Ramos (cell line): ENCODE measurements at regions not wholly inside any gene's neighbourhood (a gene's known extent, or its start where the extent isn't known, plus 50 kb on each side); places are given as distances from the start of the nearest gene placed in this dataset.

ENCODE experiments used
- in situ Hi-C: fragments of 300-500 bp; cut with MboI; formaldehyde crosslinking; loops from one replicate; pipeline ENCODE4 v1.14.3; 2022; ENCODE audit warnings: low sequenced_read_pairs; ENCODE audit not compliant: unreplicated experiment

DNA sequence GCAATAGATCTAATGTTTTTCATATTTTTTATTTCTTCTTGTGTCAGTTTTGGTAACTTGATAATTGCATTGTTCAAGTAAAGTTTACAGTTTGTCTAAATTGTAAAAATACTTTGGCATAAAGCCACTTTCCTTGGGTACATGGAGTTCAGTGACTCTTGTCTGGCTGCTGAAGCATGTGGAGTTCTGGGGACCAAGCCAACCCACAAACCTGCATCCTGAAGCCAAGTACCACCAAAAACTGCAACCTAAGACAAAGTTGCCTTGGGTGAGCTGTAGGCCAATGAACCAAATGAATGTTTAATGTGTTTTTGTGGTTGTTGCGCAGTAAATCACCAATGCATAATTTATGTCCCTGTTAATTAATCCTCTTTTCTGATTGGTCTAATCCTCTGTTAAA, 872.6 kb downstream of the BCL11A start:
- in situ Hi-C loops, result no loop called here

DNA sequence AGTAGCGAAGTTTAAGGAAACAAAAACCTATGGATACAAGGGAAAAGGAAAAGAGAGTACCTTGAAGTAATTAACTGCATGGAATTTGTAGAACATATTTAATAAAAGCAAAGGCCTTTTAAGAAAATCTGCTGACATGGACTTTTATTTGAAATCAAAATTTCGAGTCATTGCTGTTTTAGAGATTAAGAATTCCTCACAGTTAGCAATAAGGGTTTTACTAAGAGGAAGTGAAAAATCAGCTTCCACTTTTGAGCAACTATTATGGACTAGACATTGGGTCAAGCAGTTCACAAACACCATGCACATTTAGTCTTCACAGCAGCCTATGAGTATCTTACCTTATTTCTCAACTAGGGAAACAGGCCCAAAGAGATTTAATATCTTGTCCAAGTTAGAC, 876.3 kb downstream of the BCL11A start:
- in situ Hi-C loops, result no loop called here

DNA sequence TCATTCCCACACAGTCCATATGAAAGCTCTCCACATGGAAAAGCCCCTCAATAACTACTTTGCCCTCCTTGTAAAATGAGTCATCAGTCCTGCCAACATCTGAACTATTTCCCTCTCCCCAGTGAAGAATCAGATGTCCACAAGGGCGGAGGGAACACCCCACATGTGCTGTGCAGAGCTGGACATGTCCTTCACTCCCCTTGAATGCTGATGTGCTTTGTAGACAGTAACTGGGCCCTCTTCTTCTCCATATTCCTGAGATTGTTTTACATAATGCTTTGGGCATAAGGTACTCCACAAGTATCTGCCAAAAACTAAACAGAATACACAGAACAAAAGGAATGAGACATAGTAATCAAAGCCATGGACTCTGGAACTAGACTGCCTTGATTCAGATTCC, 879.4 kb downstream of the BCL11A start:
- in situ Hi-C loops, result no loop called here

DNA sequence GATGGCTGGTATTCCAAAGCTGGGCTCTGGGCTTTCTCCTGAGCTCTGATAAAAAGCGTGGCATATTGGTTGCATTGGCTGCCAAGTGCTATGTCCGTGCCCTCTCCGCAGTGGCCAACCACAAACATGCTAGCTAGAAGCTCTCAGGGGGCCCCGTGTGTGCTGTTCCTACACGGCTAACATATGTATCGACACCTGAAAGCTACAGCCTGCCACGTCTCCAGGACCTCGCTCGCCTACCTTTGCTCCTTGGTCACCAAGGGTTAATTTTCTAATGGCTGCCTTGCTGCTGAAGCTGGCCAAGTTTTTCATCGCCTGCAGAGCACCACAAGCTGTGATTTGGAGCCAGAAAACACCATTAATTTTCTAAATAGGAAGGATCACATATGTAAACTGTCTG, 888.4 kb downstream of the BCL11A start:
- in situ Hi-C loops, result no loop called here

DNA sequence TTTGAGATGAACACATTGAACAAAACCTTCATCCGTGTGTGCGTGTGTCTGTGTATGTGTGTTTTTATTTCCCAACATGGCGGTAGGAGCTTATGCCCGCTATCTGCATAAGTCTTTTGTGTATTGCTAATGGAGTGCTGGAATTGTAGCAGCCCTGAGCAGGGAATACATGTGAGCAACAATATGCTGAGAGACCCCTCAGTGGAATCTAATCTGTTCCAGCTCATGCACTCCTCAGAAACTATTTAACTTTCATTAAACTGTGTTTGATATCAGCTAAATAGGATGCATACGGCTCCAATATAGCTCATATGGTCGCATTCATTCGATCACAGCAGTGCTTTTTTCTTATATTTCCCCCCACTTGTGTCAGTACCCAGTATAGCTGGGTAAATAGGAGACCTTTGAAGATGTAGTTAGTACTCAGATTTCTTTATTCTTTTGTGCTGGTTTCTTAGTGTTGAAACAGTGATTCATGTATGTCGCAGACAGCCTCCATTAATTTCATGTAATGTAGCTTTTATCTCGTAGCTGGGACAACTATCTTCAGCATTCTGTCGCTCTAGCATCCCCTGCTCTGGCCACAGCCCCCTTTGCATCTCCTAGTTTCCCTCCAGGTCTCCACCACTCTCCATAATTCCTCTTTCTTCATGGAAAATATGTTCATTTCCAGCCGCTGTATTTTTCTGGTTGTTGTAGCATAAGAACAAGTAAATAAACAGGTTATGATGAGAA, 891.2 kb downstream of the BCL11A start:
- in situ Hi-C loops, result no loop called here

DNA sequence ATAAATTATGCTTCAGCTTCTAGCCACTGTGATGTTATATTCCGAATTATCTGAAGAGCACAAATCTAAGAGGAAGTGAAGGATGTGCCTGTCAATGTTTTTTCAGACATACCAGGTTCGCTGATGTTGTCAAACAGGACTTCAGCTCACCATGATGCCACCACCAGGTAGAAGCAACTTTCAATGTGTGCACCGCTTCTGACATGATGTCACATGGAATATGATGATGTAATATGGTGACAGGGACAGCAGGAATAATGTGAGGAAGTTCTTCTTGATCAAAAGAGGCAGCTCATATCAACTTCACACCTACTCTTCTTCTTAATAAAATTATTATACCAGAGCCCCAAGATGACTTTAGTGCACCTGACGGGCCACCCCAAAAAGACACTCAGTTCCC, 893.2 kb downstream of the BCL11A start:
- in situ Hi-C loops, result no loop called here

DNA sequence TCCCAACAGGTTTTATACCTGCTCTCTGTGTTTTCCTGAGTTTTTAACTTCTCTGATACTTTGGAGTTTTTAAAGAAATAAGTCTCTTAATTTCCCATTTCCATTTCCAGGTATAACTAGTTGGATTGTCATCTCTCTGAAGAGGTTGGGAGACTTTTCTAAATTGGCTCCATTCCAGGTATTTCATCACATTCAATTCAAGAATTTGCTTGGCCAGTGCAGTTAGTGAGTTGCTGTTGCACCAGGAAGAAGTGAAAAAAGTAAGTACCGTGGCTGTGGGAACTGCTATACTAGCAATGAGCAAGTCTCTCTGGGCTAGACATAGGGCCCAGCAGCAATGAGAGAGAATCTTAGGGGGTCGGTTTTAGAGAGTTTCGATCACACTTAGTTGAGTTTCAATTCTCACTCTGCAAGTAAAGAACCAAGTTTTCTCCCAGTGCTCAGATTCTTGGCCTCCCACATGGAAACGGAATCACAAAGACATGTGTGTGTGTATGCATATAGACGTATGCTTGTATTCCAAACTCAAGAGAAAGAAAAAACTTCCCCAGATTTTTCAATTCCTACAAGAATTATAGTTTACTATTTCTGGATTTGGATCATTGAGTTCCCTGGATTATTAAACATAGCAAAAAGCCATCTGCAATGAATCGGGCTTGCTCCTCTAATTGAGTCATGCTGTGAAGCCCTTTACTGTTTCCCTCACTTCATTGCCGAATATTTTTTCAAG, 894.4 kb downstream of the BCL11A start:
- in situ Hi-C loops, result no loop called here

DNA sequence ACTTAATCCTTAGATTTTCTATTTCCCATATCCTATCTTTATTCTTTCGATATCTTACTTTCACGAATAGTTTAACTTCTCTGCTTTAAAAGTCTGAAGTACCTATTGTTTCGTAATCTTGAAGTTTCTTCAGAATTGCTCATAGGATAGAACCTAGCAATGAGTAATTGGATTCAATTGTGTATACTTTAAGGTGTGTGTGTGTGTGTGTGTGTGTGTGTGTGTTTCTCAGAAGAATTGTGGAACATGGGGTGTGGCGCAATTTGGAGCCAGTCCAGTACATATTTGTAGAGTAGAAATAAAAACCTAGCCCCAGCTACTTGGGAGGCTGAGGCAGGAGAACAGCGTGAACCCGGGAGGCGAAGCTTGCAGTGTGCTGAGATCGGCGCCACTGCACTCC, 897.6 kb downstream of the BCL11A start:
- in situ Hi-C loops, result no loop called here

DNA sequence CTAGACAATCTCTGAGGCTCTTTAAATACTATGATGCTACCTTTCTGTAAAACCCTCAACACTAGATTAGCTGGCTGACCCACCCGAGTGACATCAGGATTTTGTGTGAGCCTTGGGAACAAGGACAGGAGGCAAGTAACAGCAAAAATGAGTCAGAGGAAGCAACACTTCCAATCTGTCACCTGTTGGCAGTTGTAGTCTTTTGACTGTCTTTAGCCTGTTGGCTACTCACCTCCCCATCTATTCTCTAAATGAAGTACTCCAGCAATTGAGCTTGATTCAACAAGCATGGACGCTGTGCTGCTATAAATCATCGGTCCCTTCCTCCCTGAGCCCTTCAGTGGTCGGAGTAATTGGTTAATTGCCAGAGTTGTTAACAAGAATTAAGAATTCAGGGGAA, 898.7 kb downstream of the BCL11A start:
- in situ Hi-C loops, result no loop called here

DNA sequence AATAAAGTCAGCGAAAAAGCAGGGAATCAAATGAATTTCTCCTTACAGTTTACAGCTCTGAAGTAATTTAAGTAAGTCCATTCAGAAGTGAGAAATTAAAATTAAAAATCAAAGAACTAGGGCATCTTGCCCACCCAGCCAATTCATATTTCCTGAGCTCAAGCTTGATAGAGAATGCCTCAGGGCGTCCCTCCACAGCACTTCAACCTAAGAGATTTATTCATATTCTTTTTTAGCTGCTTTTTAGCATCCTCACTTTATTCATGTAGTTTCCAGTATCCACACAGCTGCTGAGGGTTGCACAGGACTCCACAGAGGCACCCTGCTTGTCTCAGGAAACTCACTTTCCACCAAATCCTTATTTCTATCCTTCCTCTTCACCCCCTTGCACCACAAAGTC, 900.3 kb downstream of the BCL11A start:
- in situ Hi-C loops, result no loop called here

DNA sequence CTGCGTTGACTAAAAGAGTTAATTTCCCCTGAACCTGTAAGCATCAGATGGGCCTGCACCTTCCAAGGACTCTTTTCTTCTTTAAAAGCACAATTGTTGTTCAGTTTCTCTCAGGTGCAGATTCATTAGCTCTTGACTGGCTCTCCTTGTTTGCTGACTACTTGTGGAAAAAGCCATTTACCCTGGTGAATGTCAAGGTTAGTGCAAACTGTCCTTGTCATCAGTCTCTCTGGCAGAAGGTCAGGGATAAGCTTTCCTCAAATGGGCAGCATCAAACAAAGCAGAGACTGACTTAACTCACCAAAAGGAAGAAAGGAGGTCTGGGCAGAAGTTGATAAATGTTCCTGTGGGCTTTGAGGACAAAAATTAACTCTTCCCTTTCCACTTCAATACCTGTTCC, 922.7 kb downstream of the BCL11A start:
- in situ Hi-C loops, result no loop called here

DNA sequence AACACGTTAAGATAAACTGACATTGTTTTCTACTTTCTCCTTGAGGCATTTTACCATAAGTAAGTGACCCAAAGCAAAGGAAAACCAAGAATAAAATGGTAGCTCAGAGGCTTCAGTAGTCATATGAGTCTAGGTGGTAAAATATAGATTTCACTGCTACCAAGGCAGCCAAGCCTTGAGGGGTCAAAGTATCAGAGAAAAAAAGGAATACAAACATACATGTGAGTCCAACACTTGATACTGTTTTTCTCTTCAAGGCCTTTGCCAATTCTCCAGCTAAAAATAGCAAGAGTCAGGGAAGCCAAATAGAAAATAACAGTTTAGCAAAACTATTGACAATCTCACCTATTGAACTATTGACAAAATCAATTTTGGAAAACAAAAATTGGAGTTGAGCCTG, 925.9 kb downstream of the BCL11A start:
- in situ Hi-C loops, result no loop called here

DNA sequence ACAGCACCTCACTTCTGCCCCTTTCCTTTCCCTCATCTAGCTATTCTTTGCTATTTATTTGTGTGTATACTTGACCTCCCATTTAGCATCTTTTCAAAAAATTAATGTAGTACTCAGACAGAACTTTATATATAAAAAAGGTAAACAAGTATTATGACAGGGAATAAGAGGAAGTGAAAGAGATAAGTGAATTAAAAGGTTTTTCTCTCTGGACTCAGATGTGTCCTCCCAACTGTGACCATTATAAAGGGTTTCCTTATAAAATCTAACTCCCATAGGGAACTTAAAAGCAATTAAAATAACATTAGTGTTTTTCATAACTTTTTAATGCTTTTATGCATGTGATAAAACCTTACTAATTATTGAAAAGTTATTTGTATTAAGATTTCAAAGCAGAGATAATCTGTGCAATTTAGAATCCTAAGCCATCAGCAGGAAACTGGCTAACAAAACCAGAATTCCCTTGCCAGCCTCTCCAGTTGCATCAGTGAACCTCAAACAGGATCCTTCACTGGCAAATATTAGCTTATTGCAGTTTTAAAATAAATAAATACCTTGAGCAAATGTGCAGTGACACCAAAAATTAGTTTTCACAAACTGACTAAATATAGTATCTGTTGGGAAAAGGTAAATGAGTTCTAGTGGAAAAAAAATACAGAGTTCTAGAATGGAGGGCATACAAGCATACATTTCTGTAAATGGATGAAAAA, 930.7 kb downstream of the BCL11A start:
- in situ Hi-C loops, result no loop called here

DNA sequence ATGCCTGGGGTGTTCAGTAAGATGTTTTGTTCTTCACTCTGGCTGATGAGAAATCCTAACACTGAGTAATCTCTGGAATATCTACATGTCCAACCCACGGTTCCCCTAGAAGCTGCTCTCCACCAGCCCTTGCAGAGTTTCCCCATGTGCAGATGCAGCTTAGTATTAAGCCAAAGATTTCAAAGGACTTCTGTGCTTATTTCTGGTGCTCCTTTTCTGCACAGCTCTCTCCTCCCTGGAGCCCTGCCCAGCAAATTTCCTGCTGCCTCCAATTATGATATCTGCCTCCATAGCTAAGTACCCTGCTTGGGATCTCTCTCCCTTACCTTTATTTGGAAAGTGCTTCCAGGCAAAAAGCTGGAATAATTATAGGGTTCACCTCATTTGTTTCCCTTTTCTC, 949.3 kb downstream of the BCL11A start:
- in situ Hi-C loops, result no loop called here

DNA sequence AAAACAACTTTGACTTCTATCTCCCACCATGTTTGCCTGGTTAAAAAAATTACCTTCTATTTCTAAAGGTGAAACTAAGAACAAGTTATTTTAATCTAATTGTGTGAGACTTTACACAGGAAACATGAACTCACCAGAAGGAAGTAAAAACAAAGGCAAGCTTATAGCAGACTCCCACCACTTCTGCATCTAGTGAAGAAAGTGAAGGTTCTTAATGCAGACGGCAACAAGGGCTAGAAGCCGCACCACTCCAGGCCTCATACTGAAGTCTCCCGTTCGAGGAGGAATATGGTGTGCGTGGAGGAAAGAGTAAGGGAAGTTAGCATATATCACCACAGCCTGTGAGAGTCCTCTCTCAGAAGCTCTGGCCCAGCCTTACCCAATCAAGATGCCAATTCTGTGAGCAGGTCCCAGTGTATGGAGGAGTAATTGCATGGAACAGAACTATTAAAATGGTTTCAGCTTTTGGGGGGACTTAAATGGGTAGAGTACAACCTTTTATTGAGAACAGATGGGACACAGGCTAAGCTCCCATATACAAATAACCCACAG, 958.7 kb downstream of the BCL11A start:
- in situ Hi-C loops, result no loop called here

DNA sequence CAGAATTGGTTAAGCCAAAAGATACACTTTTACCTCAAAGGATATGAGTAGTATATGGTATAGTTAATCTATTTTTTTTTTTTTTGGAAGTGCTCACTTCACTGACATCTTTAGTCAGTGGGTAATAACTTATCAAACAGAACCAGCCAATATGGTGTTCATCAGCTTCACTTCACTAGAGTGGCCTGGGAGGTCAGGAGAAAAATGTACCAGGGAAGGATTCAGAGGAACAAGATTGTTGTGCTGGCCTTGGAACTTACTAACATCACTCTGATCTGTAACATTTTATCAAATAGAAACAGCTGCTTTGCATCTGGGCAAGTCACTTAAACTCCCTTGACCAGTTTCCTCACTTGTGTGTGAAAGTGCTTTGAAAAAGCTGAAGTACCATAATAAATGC, 962.7 kb downstream of the BCL11A start:
- in situ Hi-C loops, result no loop called here

DNA sequence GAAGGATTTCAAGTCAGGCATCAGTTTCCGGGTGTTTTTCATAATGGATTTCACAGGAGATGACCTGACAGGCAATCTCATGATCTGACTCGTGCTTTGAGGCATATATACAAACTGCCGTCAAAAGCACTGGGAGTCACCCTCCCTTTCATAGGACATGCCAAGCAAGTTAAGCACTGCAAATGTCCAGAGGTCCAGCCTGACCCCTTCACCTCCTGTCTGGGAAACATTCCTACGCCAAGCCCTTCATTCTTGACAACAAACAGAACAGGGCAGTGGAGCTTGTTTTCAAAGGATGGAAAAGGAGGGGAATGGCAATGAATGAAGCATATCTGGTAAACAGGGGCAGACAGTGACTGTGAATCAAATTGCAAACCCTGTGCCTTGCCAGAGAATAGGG, 963.6 kb downstream of the BCL11A start:
- in situ Hi-C loops, result no loop called here

DNA sequence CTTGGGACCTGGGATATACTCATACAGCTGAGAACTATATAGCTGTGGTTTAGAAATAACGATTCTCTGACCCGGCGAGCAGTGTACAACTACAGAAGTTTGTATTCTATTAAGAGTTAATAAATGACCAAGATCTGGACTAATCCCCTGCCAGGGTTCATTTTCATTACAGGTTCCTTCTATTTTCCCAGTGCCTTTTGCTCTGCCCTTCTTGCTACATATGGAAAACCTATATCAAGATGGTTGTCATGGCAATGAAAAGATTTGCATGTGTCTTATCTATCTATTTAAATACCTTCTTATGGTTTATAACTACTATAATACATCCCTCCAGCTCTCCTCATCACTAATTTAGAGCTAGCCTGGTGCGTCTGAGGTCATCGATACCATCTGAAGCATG, 965.2 kb downstream of the BCL11A start:
- in situ Hi-C loops, result no loop called here

DNA sequence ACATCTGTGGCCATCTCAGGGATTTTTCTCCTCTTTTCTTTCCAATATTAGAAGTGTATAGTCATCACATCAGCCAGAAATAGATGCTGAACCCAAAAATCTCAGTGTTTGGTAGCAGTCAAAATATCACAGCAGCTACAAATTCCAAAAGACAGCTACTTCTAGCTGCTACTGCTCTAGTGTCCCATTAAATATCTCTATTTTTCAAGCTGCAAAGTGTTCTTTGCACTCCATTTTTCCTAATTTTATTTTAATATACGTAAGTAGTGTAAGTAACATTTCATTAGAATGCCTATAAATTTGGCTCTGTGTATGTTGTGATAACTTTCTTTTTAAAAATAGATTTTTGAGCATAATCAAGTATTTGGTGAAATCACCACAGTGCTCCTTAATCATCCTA, 967.3 kb downstream of the BCL11A start:
- in situ Hi-C loops, result no loop called here

DNA sequence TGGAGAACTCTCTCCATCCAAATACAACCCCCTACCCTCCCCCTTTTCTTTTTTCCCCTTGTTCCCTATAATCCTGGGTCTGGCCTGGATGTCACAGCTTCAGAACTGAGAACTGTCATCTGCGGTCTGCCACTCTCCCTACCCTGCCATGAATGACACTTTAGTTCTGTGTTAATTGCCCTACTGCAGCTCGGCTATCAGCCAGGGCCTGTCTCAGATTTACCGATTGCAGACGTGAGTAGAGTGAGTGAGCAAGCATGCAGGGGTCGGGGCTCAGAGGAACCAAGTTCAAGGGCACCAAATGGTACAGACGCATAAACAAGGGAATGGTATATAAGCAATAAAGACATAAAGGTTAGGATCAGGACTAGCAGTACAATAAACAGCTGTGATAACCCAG, 967.8 kb downstream of the BCL11A start:
- in situ Hi-C loops, result no loop called here

DNA sequence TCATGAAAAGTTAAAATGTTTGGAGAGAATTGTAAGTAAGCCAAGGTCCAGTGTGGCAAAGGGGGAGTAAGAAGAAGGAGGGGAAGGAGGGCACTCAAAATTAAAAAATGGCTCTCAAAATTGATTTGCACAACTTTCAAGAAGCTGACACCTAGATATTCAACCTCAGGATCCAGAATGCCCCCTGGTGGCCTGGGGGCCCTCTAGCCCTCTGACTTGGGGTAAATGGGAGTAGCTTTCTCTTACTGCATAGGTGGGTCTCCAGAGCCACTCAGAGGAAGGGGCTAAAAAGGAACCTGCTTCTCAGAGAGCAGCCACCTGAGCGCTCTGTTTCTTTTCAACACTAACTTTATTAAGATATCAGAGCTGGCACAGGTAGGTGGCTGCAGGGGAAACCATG, 968.5 kb downstream of the BCL11A start:
- in situ Hi-C loops, result no loop called here
